ENCODE measurements at regions not wholly inside any gene's neighbourhood (a gene's known extent, or its start where the extent isn't known, plus 50 kb on each side); places are given as distances from the start of the nearest gene placed in this dataset.

DNA sequence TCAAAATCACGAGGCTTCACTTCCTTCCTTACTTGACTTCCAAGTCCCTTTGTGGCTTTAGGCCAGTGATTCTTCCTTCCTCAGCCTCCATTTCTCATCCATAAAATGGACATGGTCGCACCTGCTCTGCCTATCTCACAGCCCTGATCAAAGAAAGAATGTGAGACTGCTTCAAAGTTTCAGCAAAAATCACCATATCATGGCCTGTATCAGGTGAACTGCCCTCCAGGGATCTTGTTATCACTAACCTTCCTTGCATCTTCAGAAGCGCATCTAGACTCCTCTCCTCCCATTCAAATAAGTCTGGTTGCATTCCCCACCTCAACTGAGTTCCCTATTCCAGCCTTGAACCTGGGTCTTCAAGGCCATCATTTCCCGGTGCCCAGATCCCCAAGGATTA, 96.5 kb downstream of the TTC32 start:
- H3K4me3 ChIP-seq (replicated peaks; ENCODE audit: low read depth, low read length): no peak overlapping the region
- TF ChIP-seq, protein P1, sequence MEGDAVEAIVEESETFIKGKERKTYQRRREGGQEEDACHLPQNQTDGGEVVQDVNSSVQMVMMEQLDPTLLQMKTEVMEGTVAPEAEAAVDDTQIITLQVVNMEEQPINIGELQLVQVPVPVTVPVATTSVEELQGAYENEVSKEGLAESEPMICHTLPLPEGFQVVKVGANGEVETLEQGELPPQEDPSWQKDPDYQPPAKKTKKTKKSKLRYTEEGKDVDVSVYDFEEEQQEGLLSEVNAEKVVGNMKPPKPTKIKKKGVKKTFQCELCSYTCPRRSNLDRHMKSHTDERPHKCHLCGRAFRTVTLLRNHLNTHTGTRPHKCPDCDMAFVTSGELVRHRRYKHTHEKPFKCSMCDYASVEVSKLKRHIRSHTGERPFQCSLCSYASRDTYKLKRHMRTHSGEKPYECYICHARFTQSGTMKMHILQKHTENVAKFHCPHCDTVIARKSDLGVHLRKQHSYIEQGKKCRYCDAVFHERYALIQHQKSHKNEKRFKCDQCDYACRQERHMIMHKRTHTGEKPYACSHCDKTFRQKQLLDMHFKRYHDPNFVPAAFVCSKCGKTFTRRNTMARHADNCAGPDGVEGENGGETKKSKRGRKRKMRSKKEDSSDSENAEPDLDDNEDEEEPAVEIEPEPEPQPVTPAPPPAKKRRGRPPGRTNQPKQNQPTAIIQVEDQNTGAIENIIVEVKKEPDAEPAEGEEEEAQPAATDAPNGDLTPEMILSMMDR (IDR thresholded peaks at IDR 0.05; ENCODE audit: insufficient read depth, low read length, poor library complexity, severe bottlenecking): no peak
- H3K36me3 ChIP-seq (ENCODE audit: control insufficient read depth, insufficient read depth, low read length): no peaks in the 10 kb centered on the region

DNA sequence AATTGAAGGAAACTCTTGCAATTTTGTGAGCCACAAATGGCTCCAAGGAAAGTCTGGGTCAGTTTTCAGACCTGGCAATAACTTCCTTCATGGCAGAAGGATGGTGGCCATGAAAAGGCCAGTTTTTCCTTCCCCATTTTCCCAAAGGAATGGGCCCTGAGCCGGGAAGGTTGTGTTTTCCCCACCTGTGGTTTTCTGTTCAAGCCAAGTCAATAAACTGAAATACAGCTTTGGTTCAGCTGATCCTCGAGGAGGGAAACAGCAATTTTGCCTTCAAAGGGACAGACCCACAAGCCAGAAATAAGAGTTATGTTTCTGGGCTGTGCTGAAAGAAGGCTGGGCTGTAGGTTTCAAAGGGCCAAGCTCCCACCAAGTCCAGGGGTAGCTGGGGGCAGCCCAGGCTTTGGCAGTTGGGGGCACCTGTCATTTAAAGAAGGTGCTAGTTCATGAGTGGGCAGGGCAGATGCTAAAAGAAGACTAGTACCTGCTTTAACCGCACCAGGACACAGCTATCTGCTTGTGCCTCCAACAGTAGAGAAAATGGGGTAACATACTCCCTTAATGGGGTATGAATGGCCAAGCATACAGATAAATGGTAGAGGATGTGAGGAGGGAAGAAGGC, 97.0 kb downstream of the TTC32 start:
- Histone ChIP-seq H3K27me3 (replicated peaks; ENCODE audit: control insufficient read depth, insufficient read depth, low read length) (no peaks in the 10 kb centered on the region; the same call in none of the 2 replicates), H3K4me3 (replicated peaks; ENCODE audit: low read depth, low read length) (no peak overlapping the region), H3K36me3 (ENCODE audit: control insufficient read depth, insufficient read depth, low read length) (no peaks in the 10 kb centered on the region)
- DNase-seq (ENCODE audit: extremely low read depth, insufficient read length): no peak
- TF ChIP-seq, protein P1 (IDR thresholded peaks at IDR 0.05; ENCODE audit: insufficient read depth, low read length, poor library complexity, severe bottlenecking): no peak

More for the DNA sequence above, 96.5 kb downstream of the TTC32 start:
- no peaks in the 10 kb centered on the region; the same call in none of the 2 replicates for H3K27me3 ChIP-seq (replicated peaks; ENCODE audit: control insufficient read depth, insufficient read depth, low read length)
- DNase-seq (ENCODE audit: extremely low read depth, insufficient read length): no peak

DNA sequence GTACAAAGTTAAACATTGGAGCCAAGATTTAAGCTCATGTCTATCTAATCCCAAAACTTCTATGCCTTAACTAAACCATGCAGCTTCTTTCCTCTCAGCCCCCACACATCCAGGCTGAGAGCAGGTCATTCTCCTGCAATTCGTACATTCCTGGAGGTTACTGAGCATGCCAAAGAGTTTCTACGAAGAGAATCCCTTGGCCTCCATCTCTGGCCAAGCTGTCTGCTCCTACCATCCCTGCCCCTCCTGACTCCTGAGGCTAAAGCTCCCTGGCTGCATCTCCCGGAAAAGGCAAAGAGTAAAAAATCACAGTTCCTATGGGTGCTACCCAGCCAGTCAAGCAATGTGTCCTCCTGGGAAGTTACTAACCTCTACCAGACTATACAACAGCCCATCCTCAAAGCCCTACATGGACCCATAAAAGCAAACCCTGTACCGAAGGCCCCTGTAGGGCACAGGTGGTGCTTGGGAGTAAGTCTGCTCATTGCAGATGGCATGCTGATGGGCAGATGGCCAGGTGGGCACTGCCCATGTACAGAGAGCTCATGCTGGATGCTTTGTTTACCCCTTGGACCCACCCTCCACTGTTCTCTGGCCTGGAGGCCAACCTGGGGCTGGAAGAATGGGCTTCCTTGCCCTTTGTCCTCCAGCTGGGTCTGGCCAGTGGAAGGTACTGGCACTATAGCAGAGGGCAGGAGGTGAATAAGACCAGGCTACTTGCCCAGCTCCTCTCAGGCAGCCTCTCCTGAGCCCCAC, 99.5 kb downstream of the TTC32 start:
- no peak for DNase-seq (ENCODE audit: extremely low read depth, insufficient read length)
- Histone ChIP-seq H3K27me3 (replicated peaks; ENCODE audit: control insufficient read depth, insufficient read depth, low read length) (no peaks in the 10 kb centered on the region; the same call in none of the 2 replicates), H3K36me3 (ENCODE audit: control insufficient read depth, insufficient read depth, low read length) (no peaks in the 10 kb centered on the region), H3K4me3 (replicated peaks; ENCODE audit: low read depth, low read length) (no peak overlapping the region)
- TF ChIP-seq, protein P1 (IDR thresholded peaks at IDR 0.05; ENCODE audit: insufficient read depth, low read length, poor library complexity, severe bottlenecking): no peak

DNA sequence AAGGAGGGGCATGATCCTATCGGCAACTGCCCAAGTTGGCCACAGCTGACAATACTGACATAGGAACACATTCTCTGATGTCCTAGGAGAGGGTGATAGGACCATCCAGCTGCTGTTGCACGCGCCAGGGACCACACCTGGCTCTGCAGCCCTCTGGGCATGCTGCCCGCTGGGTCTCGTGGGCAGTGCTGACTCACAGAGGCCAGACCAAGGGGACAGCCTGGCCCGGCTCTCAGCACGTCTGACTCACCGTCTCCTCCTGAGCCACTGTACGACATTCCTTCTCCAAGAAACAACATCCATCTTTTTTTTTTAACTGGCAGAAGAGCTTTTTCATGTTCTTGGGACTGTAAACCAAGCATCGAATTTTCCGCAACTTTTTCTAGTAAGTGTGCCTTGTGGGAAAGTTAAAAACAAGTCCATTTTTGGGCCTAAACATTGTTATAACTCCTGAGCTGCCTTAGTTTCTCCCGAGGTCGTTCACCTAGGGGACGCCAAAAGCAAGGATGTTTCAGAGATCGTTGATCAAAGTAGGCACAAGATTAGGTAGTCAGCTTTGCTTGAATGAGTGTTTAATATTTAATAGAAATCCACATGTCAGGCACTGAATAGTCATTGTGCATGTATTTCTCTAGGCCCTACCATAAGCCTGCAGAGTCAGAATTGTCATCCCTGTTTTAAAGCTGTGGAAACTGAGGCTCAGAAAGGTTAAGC, 100.3 kb downstream of the TTC32 start:
- H3K27me3 ChIP-seq (replicated peaks; ENCODE audit: control insufficient read depth, insufficient read depth, low read length): no peaks in the 10 kb centered on the region; the same call in none of the 2 replicates
- H3K4me3 ChIP-seq (replicated peaks; ENCODE audit: low read depth, low read length): no peak overlapping the region
- H3K36me3 ChIP-seq (ENCODE audit: control insufficient read depth, insufficient read depth, low read length): no peaks in the 10 kb centered on the region
- TF ChIP-seq, protein P1 (IDR thresholded peaks at IDR 0.05; ENCODE audit: insufficient read depth, low read length, poor library complexity, severe bottlenecking): no peak
- DNase-seq (ENCODE audit: extremely low read depth, insufficient read length): no peak

DNA sequence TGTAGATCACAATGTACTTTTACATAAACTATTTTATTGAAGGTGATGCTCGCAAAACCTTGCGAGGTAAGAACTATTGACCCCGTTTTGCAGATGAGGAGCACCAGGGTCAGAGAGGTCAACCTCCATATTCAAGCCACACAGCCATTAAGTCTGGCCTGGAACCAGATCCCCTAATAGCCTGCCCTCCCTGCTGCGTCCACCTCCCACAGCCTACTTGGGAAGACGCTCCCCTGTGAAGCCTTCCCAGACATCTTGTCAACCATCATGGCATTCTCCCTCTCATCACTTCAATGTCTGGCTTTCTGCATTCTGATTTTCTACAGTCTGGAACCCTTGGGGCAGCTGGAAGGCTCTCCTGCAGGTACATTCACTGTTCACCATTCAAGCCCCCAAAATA, 101.0 kb downstream of the TTC32 start:
- Histone ChIP-seq H3K27me3 (replicated peaks; ENCODE audit: control insufficient read depth, insufficient read depth, low read length) (no peaks in the 10 kb centered on the region; the same call in none of the 2 replicates), H3K36me3 (ENCODE audit: control insufficient read depth, insufficient read depth, low read length) (no peaks in the 10 kb centered on the region), H3K4me3 (replicated peaks; ENCODE audit: low read depth, low read length) (no peak overlapping the region)
- TF ChIP-seq, protein P1 (IDR thresholded peaks at IDR 0.05; ENCODE audit: insufficient read depth, low read length, poor library complexity, severe bottlenecking): no peak
- DNase-seq (ENCODE audit: extremely low read depth, insufficient read length): no peak
